ENCODE measurements at regions not wholly inside any gene's neighbourhood (a gene's known extent, or its start where the extent isn't known, plus 50 kb on each side); places are given as distances from the start of the nearest gene placed in this dataset.

- peak; percentile 53 for DNase-seq
These were observed 227.5 kb upstream of the ZC3H12C start for GRCh38 chr11:109865548-109866186.

DNA sequence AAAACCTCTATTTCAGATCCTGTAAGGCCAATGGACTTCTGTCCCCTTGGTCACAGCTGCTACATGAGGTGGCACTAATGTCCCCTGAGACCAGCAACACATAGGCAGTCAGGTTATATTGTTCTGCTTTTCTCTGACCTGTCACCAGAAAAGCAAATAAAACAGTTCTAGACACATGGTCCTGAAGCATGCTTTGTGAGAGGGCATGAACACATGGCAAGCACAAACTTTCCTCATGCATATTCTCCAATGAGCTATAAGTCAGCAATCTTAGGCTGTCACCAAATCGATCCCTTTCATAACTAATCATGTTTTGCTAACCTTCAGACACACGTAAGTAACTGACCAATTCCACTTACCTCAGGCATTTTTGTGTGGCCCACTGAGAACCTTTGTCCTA lies 225.4 kb upstream of the ZC3H12C start:
- no peak for DNase-seq

DNA sequence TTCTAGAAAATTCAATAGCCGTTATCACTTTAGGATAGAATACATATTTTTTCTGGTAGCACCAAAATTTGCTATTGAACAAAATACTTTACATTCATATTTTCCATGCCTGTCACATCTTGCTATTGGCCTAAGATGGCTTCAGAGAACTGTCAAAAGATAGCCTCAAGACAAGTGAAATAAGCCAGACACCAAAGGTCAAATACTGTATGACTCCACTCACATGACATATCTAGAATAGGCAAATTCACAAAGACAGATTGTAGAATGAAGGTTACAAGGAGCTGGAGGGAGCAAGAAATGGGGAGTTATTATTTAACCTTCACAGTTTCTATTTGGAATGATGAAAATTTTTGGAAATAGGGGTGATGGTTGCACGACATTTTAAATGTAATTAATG lies 223.7 kb upstream of the ZC3H12C start:
- DNase-seq: no peak

DNA sequence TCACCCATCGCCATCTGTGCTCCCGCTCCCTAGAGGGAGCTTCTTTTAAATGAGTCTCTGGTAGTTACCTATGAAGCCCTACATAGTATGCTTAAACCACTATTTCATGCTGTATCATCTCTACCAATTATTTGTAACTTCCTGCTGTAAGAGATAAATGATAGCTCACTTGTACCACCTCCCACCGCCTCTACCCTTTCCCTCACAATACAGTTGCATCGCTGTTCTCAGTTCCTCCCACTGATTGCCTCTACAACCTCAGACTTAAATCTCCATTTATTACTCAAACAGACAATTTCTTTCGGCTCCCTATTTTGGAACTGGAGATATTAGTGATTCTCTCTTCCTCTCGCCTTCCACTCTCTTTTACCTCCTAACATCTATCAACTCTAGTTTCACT lies 222.9 kb upstream of the ZC3H12C start:
- no peak for DNase-seq

- DNase-seq: no peak
These were observed 216.1 kb upstream of the ZC3H12C start for GRCh38 chr11:109877043-109877442.

DNA sequence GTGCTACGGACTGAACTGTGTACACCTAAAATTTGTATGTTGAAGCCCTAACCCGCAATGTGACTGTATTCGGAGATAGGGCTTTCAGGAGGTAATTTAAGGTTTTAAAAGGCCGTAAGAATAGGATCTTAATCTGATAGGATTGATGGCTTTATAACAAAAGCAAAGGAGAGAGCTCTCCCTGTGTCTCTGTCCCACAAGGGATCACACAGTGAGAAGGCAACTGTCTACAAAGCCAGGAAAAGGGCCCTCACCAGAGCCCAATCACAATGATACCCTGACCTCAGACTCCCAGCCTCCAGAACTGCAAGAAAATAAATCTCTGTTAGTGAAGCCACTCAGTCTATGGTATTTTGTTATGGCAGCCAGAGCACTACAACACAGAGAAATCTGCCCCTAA lies 208.7 kb upstream of the ZC3H12C start:
- no peak for DNase-seq

GRCh38 chr11:109885006-109885405 lies 208.2 kb upstream of the ZC3H12C start:
- no peak for DNase-seq

DNA sequence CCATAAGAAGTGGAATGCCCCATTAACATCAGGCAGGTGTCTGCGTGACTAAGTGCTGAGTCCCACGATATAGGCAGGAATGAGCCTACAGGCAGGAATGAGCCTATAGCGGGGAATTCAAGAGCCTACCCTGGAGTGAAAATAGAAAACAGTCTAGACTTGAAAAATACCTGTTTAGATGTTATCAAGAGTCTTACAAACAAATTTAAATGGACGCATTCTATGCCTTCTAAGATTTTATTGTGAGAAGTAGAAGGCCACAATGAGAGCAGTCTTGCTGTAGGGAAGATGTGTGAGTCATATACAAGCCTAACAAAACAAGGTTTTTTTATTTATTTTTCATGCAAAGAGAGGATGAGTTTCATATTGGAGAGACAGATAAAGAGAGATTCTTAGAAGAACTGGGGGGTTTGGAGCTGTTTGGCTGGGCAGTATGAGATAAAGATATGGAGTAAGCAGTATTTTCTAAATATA lies 200.8 kb upstream of the ZC3H12C start:
- no peak for DNase-seq

DNA sequence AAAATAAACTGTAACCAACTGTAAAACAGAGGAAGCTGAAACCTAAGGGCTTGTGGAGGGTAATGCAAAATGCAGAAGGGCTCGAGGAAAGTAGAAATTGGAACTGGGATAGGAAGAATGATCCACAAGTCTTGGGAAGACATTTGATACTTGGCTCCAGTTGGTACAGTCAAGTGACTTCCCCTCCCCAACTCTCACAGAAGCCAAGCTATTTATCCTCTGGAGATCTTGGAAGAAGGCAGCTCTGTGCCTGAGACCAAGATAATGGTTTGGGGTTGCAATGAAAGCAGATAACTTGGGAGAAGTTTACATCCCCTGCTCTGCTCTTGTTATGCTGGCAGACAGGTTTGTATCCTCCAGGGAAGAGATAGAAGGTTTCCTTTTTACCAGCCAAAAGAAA lies 198.9 kb upstream of the ZC3H12C start:
- no peak for DNase-seq

DNA sequence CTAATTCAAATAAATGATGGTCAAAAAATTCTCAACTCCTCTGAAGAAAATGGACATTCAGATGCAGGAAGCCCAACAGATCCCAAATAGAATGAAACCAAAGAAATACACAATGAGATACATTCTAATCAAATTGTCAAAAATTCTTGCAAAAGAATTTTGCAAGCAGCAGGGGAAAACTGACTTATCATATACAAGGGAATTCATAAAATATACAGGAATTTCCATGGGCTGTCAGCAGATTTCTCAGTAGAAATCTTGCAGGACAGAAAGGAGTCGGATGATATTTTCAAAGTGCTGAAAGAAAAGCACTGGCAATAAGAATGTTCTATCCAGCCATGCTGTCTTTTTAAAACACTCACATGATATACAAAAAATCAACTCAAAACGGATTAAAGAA lies 194.6 kb upstream of the ZC3H12C start:
- DNase-seq: no peak

- no peak for DNase-seq
These were observed 190.3 kb upstream of the ZC3H12C start for GRCh38 chr11:109902764-109903433.

DNA sequence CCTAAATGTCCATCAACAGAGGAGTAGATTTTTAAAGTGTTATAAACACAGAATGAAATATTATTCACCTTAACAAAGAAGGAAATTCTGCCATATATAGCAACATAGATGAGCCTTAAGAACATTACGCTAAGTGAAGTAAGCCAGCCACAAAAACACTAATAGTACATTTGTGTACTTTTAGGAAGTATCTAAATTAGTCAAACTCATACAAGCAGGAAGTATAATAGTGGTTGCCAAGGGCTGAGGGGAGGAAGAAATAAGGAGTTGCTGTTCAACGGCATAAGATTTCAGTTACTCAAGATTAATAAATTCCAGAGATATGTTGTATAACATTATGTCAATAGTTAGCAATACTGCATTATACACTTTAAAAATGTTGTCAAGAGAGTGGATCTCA lies 181.7 kb upstream of the ZC3H12C start:
- DNase-seq: no peak

GRCh38 chr11:109914038-109914437 lies 179.2 kb upstream of the ZC3H12C start:
- DNase-seq: peak; percentile 89

GRCh38 chr11:109914809-109915653 lies 178.2 kb upstream of the ZC3H12C start:
- DNase-seq: peak; percentile 39

GRCh38 chr11:109926941-109927340 lies 166.3 kb upstream of the ZC3H12C start:
- no peak for DNase-seq

GRCh38 chr11:109929308-109929707 lies 163.9 kb upstream of the ZC3H12C start:
- DNase-seq: no peak

DNA sequence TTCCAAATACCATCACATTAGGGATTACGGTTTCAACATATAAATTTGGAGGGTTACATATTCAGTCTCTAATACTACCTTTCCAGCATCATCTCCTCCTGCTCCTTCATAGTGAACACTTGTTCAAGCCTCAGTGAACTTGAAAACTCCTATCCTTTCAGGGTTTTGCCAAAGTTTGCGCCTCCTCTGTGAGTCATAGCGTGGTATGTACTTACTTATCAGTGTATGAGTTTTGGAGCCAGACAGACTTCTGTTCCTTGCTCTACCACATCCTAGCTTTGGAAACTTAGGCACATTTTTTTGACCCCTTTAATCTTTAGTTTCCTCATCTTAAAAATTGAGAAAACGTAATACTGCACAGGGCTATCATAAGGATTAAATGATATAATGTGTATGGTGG lies 160.1 kb upstream of the ZC3H12C start:
- no peak for DNase-seq

GRCh38 chr11:109934151-109934550 lies 159.0 kb upstream of the ZC3H12C start:
- no peak for DNase-seq

DNA sequence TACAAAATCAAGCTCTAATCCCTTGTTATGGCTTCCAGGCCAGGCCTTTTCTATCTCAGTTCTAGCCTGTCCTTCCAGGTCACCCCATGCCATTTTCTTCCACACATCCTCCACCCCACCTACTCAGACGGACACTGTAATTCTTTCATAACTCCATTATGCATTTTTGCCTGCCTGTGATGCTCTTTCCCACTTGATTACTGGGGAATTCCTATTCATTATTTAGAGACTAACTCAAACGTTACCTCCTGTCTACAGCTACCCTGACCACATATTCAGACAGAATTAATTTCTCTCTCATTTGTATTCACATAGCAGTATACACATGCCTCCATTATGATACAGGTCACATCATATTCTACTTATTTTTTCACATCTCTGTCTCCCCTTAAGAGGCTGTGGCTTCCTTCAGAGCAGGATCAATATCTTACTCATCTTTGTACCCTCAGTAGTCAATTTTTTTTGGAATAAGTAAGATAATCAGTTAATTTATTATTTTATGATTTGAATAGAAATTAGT lies 156.5 kb upstream of the ZC3H12C start:
- no peak for DNase-seq

GRCh38 chr11:109937968-109938367 lies 155.2 kb upstream of the ZC3H12C start:
- no peak for DNase-seq

DNA sequence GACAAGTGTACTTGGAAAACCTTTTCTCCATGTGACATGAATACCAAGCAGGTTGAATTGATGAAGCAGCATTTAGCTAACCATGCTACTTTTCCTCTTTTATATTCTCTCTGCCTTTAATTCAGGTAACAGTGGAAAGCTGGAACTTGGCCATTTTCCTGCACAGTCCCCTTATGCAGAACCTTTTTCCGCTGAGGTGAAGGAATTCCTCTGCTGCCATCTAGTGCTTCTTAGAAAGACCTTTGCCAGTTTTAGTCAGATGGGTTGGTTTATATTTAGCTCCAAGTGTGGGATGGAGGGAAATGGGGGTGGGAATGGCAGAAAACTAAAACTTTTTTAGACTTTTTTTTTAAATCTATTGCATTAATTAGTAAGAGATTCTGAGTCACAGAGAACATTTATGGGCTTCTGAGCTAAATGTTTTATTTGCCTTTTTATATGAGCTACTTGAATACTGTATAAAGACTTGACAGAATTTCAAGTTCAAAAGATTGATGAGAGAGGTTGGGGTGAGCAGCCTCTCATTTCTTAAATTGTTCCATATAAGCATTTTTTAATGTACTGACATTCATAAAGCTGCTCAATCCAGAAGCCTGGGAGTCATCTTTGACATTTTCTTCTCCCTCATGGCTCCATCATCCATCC lies 153.9 kb upstream of the ZC3H12C start:
- DNase-seq: peak; percentile 80

GRCh38 chr11:109940816-109941215 lies 152.4 kb upstream of the ZC3H12C start:
- no peak for DNase-seq
